ENCODE measurements at regions not wholly inside any gene's neighbourhood (a gene's known extent, or its start where the extent isn't known, plus 50 kb on each side); places are given as distances from the start of the nearest gene placed in this dataset.

- DNase-seq (ENCODE audit: low read depth in 2 of 2) = no peak
Measured at GRCh38 chr5:155293605-155294178, 280.1 kb downstream of the KIF4B start.

- no peak for DNase-seq (ENCODE audit: low read depth in 2 of 2)
Measured at GRCh38 chr5:155295111-155295510, 281.6 kb downstream of the KIF4B start.

GRCh38 chr5:155299386-155300005 is 285.9 kb downstream of the KIF4B start:
- no peak for DNase-seq (ENCODE audit: low read depth in 2 of 2)

GRCh38 chr5:155303120-155303519 is 289.6 kb downstream of the KIF4B start:
- DNase-seq (ENCODE audit: low read depth in 2 of 2) = no peak

GRCh38 chr5:155307229-155307628 is 293.7 kb downstream of the KIF4B start:
- DNase-seq (ENCODE audit: low read depth in 2 of 2) = no peak

GRCh38 chr5:155308289-155308688 is 294.7 kb downstream of the KIF4B start:
- no peak for DNase-seq (ENCODE audit: low read depth in 2 of 2)

- no peak for DNase-seq (ENCODE audit: low read depth in 2 of 2)
Measured at GRCh38 chr5:155309021-155309746, 295.6 kb downstream of the KIF4B start.

- no peak for DNase-seq (ENCODE audit: low read depth in 2 of 2)
Measured at GRCh38 chr5:155311721-155312120, 298.2 kb downstream of the KIF4B start.

GRCh38 chr5:155313518-155313917 is 300.0 kb downstream of the KIF4B start:
- DNase-seq (ENCODE audit: low read depth in 2 of 2) = no peak

GRCh38 chr5:155316070-155316714 is 302.6 kb downstream of the KIF4B start:
- no peak for DNase-seq (ENCODE audit: low read depth in 2 of 2)

GRCh38 chr5:155332618-155333017 is 319.1 kb downstream of the KIF4B start:
- DNase-seq (ENCODE audit: low read depth in 2 of 2) = no peak

GRCh38 chr5:155342956-155343355 is 329.4 kb downstream of the KIF4B start:
- DNase-seq (ENCODE audit: low read depth in 2 of 2) = no peak

GRCh38 chr5:155343468-155343867 is 329.9 kb downstream of the KIF4B start:
- no peak for DNase-seq (ENCODE audit: low read depth in 2 of 2)

GRCh38 chr5:155353231-155353630 is 339.7 kb downstream of the KIF4B start:
- no peak for DNase-seq (ENCODE audit: low read depth in 2 of 2)

- no peak for DNase-seq (ENCODE audit: low read depth in 2 of 2)
Measured at GRCh38 chr5:155366096-155366495, 352.5 kb downstream of the KIF4B start.

- no peak for DNase-seq (ENCODE audit: low read depth in 2 of 2)
Measured at GRCh38 chr5:155367841-155368240, 354.3 kb downstream of the KIF4B start.

GRCh38 chr5:155368490-155368889 is 354.9 kb downstream of the KIF4B start:
- no peak for DNase-seq (ENCODE audit: low read depth in 2 of 2)

GRCh38 chr5:155380480-155380879 is 366.9 kb downstream of the KIF4B start:
- DNase-seq (ENCODE audit: low read depth in 2 of 2) = no peak

GRCh38 chr5:155381654-155382053 is 368.1 kb downstream of the KIF4B start:
- no peak for DNase-seq (ENCODE audit: low read depth in 2 of 2)

- no peak for DNase-seq (ENCODE audit: low read depth in 2 of 2)
Measured at GRCh38 chr5:155389498-155389897, 375.9 kb downstream of the KIF4B start.

GRCh38 chr5:155394727-155395126 is 381.2 kb downstream of the KIF4B start:
- DNase-seq (ENCODE audit: low read depth in 2 of 2) = no peak

- no peak for DNase-seq (ENCODE audit: low read depth in 2 of 2)
Measured at GRCh38 chr5:155402927-155403640, 389.5 kb downstream of the KIF4B start.
